HFF-Myc (cell line): ENCODE measurements at regions not wholly inside any gene's neighbourhood (a gene's known extent, or its start where the extent isn't known, plus 50 kb on each side); places are given as distances from the start of the nearest gene placed in this dataset.

ENCODE experiments used
- DNase-seq: peaks from one replicate; pipeline ENCODE4 v3.0.0-alpha.2; 2011; ENCODE audit warnings: low read depth; ENCODE audit errors: extremely low read depth
- H3K4me3 ChIP-seq: replicated peaks from 2 replicates; pipeline ENCODE4 v1.5.1; 2011; ENCODE audit warnings: low read depth, mild to moderate bottlenecking, control low read depth, low read length
- CTCF ChIP-seq: IDR thresholded peaks from 2 replicates; pipeline ENCODE4 v1.5.1; 2012; ENCODE audit warnings: mild to moderate bottlenecking, low read depth, low read length, control low read depth; ENCODE audit errors: missing control alignments

GRCh38 chrX:14356401-14356800 lies 172.9 kb upstream of the GLRA2 start:
- no peak overlapping the region for H3K4me3 ChIP-seq
- TF ChIP-seq CTCF = no peak
- DNase-seq = no peak

GRCh38 chrX:14355556-14355955 lies 173.8 kb upstream of the GLRA2 start:
- no peak for DNase-seq
- no peak overlapping the region for H3K4me3 ChIP-seq
- no peak for TF ChIP-seq CTCF

- no peak overlapping the region for H3K4me3 ChIP-seq
- no peak for TF ChIP-seq CTCF
- DNase-seq = no peak
These were observed 174.8 kb upstream of the GLRA2 start for GRCh38 chrX:14354521-14354920.

- no peak for DNase-seq
- TF ChIP-seq CTCF = no peak
- no peak overlapping the region for H3K4me3 ChIP-seq
These were observed 176.8 kb upstream of the GLRA2 start for GRCh38 chrX:14352511-14352910.

GRCh38 chrX:14351611-14352303 lies 177.6 kb upstream of the GLRA2 start:
- TF ChIP-seq CTCF = no peak
- H3K4me3 ChIP-seq = no peak overlapping the region
- DNase-seq = no peak

- TF ChIP-seq CTCF = no peak
- no peak overlapping the region for H3K4me3 ChIP-seq
- no peak for DNase-seq
These were observed 181.8 kb upstream of the GLRA2 start for GRCh38 chrX:14347523-14347922.
